ENCODE measurements at regions not wholly inside any gene's neighbourhood (a gene's known extent, or its start where the extent isn't known, plus 50 kb on each side); places are given as distances from the start of the nearest gene placed in this dataset.

- intact Hi-C loops (cut with DNase I; ENCODE audit: low total_unique reads) (no loop called here), in situ Hi-C loops (cut with MboI; ENCODE audit: low pct_ligation_motif_present in 1 of 4, low pct_unique_long_range_greater_than_20kb in 1 of 4, low sequenced_read_pairs in 3 of 4) (no loop called here)
- no peak for TF ChIP-seq CTCF (IDR thresholded peaks at IDR 0.05)
- no peak for TF ChIP-seq POLR2A (IDR thresholded peaks at IDR 0.05)
- TF ChIP-seq EP300 (IDR thresholded peaks at IDR 0.05; ENCODE audit: low read depth) = no peak
- TF ChIP-seq POLR2AphosphoS5 (IDR thresholded peaks at IDR 0.05) = no peak
- H3K27me3 ChIP-seq = no peaks in the 10 kb centered on the region
- DNase-seq = no peak
- WGBS, 2 donors (ENCODE audit: low coverage in 1 of 2) = 75 to 79% methylated on average over 2 to 4 of the region's 4 CpGs
- H3K9me3 ChIP-seq = no peaks in the 10 kb centered on the region
- no peaks in the 10 kb centered on the region for H3K36me3 ChIP-seq
- no peaks in the 10 kb centered on the region for H3K4me1 ChIP-seq
- no peak overlapping the region for H3K4me3 ChIP-seq
- H3K27ac ChIP-seq = no peak overlapping the region
Measured at GRCh38 chrX:6851140-6851539, 296.4 kb upstream of the STS start.

GRCh38 chrX:6849716-6850414 lies 297.6 kb upstream of the STS start:
- Histone ChIP-seq H3K4me1 (no peaks in the 10 kb centered on the region), H3K27me3 (no peaks in the 10 kb centered on the region), H3K36me3 (no peaks in the 10 kb centered on the region), H3K9me3 (no peaks in the 10 kb centered on the region), H3K4me3 (no peak overlapping the region), H3K27ac (no peak overlapping the region)
- no peak for DNase-seq
- in situ Hi-C loops (cut with MboI; ENCODE audit: low pct_ligation_motif_present in 1 of 4, low pct_unique_long_range_greater_than_20kb in 1 of 4, low sequenced_read_pairs in 3 of 4) (no loop called here), intact Hi-C loops (cut with DNase I; ENCODE audit: low total_unique reads) (no loop called here)
- TF ChIP-seq EP300 (IDR thresholded peaks at IDR 0.05; ENCODE audit: low read depth) (no peak), POLR2A (IDR thresholded peaks at IDR 0.05) (no peak), POLR2AphosphoS5 (IDR thresholded peaks at IDR 0.05) (no peak), CTCF (IDR thresholded peaks at IDR 0.05) (no peak)
- WGBS, 2 donors (ENCODE audit: low coverage in 1 of 2) = 51 to 100% methylated on average over 1 to 6 of the region's 6 CpGs

- Histone ChIP-seq H3K36me3 (no peaks in the 10 kb centered on the region), H3K4me3 (no peak overlapping the region), H3K27me3 (no peaks in the 10 kb centered on the region), H3K4me1 (no peaks in the 10 kb centered on the region), H3K9me3 (no peaks in the 10 kb centered on the region), H3K27ac (no peak overlapping the region)
- intact Hi-C loops (cut with DNase I; ENCODE audit: low total_unique reads) (no loop called here), in situ Hi-C loops (cut with MboI; ENCODE audit: low pct_ligation_motif_present in 1 of 4, low pct_unique_long_range_greater_than_20kb in 1 of 4, low sequenced_read_pairs in 3 of 4) (no loop called here)
- DNase-seq = no peak
- TF ChIP-seq POLR2A (IDR thresholded peaks at IDR 0.05) = no peak
- no peak for TF ChIP-seq POLR2AphosphoS5 (IDR thresholded peaks at IDR 0.05)
- TF ChIP-seq EP300 (IDR thresholded peaks at IDR 0.05; ENCODE audit: low read depth) = no peak
- no peak for TF ChIP-seq CTCF (IDR thresholded peaks at IDR 0.05)
- 77% methylated on average over 2 of the region's 2 CpGs; no CpG with 5 or more reads in 1 of the 2 donors for WGBS, 2 donors (ENCODE audit: low coverage in 1 of 2)
Measured at GRCh38 chrX:6832619-6833018, 297.7 kb upstream of the VCX3A start.

GRCh38 chrX:6826856-6827255 lies 291.9 kb upstream of the VCX3A start:
- intact Hi-C loops (cut with DNase I; ENCODE audit: low total_unique reads) (no loop called here), in situ Hi-C loops (cut with MboI; ENCODE audit: low pct_ligation_motif_present in 1 of 4, low pct_unique_long_range_greater_than_20kb in 1 of 4, low sequenced_read_pairs in 3 of 4) (no loop called here)
- WGBS, 2 donors (ENCODE audit: low coverage in 1 of 2) = 87 to 100% methylated on average over 1 to 3 of the region's 3 CpGs
- Histone ChIP-seq H3K9me3 (no peaks in the 10 kb centered on the region), H3K36me3 (no peaks in the 10 kb centered on the region), H3K27me3 (no peaks in the 10 kb centered on the region), H3K27ac (no peak overlapping the region), H3K4me1 (no peaks in the 10 kb centered on the region), H3K4me3 (no peak overlapping the region)
- TF ChIP-seq POLR2A (IDR thresholded peaks at IDR 0.05) (no peak), EP300 (IDR thresholded peaks at IDR 0.05; ENCODE audit: low read depth) (no peak), CTCF (IDR thresholded peaks at IDR 0.05) (no peak), POLR2AphosphoS5 (IDR thresholded peaks at IDR 0.05) (no peak)
- DNase-seq = no peak

Measured in transverse colon (tissue), 4 donors.